GM23338 (cell line): ENCODE measurements at regions not wholly inside any gene's neighbourhood (a gene's known extent, or its start where the extent isn't known, plus 50 kb on each side); places are given as distances from the start of the nearest gene placed in this dataset.

Source experiments
- ATAC-seq: fragments of 200-7000 bp; cut with Tn5 transposase; 3 replicates; pipeline ENCODE4 v1.9.1; 2020
- DNase-seq: peaks from one replicate; pipeline ENCODE4 v3.0.0-alpha.2; 2015; ENCODE audit warnings: low spot score
- H2AFZ ChIP-seq: fragments of 200-600 bp; sonication (generic); 2 replicates; pipeline ENCODE4 v1.8.0; 2016; ENCODE audit warnings: antibody characterized with exemption, mild to moderate bottlenecking, moderate library complexity
- H3F3A ChIP-seq: fragments of 200-600 bp; sonication (generic); replicated peaks from 2 replicates; pipeline ENCODE4 v1.8.0; 2017; ENCODE audit warnings: antibody characterized with exemption, mixed run types, low read depth
- H3K27ac ChIP-seq: fragments of 200-600 bp; sonication (generic); 2 replicates; pipeline ENCODE4 v1.6.1; 2016; ENCODE audit warnings: low read depth
- H3K27me3 ChIP-seq: fragments of 200-600 bp; sonication (generic); 2 replicates; pipeline ENCODE4 v1.8.0; 2016; ENCODE audit warnings: mild to moderate bottlenecking, mixed run types, moderate library complexity; ENCODE audit not compliant: insufficient read depth
- H3K36me3 ChIP-seq: fragments of 200-600 bp; sonication (generic); 2 replicates; pipeline ENCODE4 v1.8.0; 2016; ENCODE audit warnings: mild to moderate bottlenecking; ENCODE audit not compliant: insufficient read depth
- H3K4me1 ChIP-seq: fragments of 200-600 bp; sonication (generic); 2 replicates; pipeline ENCODE4 v1.8.0; 2016; ENCODE audit warnings: mild to moderate bottlenecking, moderate library complexity; ENCODE audit not compliant: insufficient read depth
- H3K4me2 ChIP-seq: fragments of 200-600 bp; sonication (generic); 2 replicates; pipeline ENCODE4 v1.7.1; 2017; ENCODE audit warnings: mixed run types
- H3K4me3 ChIP-seq: fragments of 200-600 bp; sonication (generic); 2 replicates; pipeline ENCODE4 v1.6.1; 2016; ENCODE audit warnings: mixed run types
- H3K79me2 ChIP-seq: fragments of 200-600 bp; sonication (generic); replicated peaks from 2 replicates; pipeline ENCODE4 v1.8.0; 2017; ENCODE audit warnings: mild to moderate bottlenecking; ENCODE audit not compliant: insufficient read depth
- H3K9me2 ChIP-seq: fragments of 200-600 bp; sonication (generic); 2 replicates; pipeline ENCODE4 v1.8.0; 2017; ENCODE audit not compliant: insufficient read depth
- H4K20me1 ChIP-seq: fragments of 200-600 bp; sonication (generic); replicated peaks from 2 replicates; pipeline ENCODE4 v1.8.0; 2017; ENCODE audit warnings: mild to moderate bottlenecking; ENCODE audit not compliant: insufficient read depth
- H3K27ac Mint-ChIP-seq: 2 replicates; pipeline ENCODE4 v1.8.0; 2020; ENCODE audit warnings: inconsistent platforms, mild to moderate bottlenecking, moderate library complexity, mixed read lengths
- H3K27me3 Mint-ChIP-seq: 3 replicates; pipeline ENCODE4 v1.8.0; 2022; ENCODE audit warnings: low read depth, mild to moderate bottlenecking, moderate library complexity, mixed read lengths, inconsistent platforms; ENCODE audit not compliant: insufficient read depth, poor library complexity
- H3K36me3 Mint-ChIP-seq: 3 replicates; pipeline ENCODE4 v1.8.0; 2021; ENCODE audit warnings: low read depth, mild to moderate bottlenecking, inconsistent platforms, moderate library complexity, mixed read lengths
- H3K4me1 Mint-ChIP-seq: 3 replicates; pipeline ENCODE4 v1.8.0; 2020; ENCODE audit warnings: mild to moderate bottlenecking, inconsistent platforms, mixed read lengths
- H3K4me3 Mint-ChIP-seq: 3 replicates; pipeline ENCODE4 v1.8.0; 2021; ENCODE audit warnings: moderate library complexity, mild to moderate bottlenecking, inconsistent platforms, mixed read lengths
- H3K9me3 Mint-ChIP-seq: 3 replicates; pipeline ENCODE4 v1.8.0; 2020; ENCODE audit warnings: moderate library complexity, mild to moderate bottlenecking, inconsistent platforms, mixed read lengths
- CTCF ChIP-seq, 2 experiments: fragments of 200-600 bp in 1 of 2; sonication (generic) in 1 of 2; conservative IDR thresholded peaks; 2 replicates each; pipeline versions ENCODE4 v1.5.1 to v1.6.1; 2016 to 2017; ENCODE audit warnings: antibody characterized with exemption in 2 of 2, low read depth in 2 of 2, mild to moderate bottlenecking in 2 of 2, moderate library complexity in 1 of 2
- ETS1 ChIP-seq: IDR thresholded peaks from 2 replicates; pipeline ENCODE4 v1.6.1; 2016; ENCODE audit warnings: antibody characterized with exemption
- EZH2 ChIP-seq: fragments of 200-600 bp; sonication (generic); IDR thresholded peaks from one replicate; pipeline ENCODE4 v1.8.0; 2017; ENCODE audit warnings: antibody characterized with exemption, mild to moderate bottlenecking, low read depth; ENCODE audit not compliant: unreplicated experiment
- EZH2phosphoT487 ChIP-seq: fragments of 200-600 bp; sonication (generic); IDR thresholded peaks from one replicate; pipeline ENCODE4 v1.8.1; 2018; ENCODE audit warnings: antibody characterized with exemption; ENCODE audit not compliant: unreplicated experiment
- NANOG ChIP-seq: IDR thresholded peaks from 2 replicates; pipeline ENCODE4 v1.6.1; 2016; ENCODE audit warnings: antibody characterized with exemption, borderline replicate concordance
- POLR2AphosphoS5 ChIP-seq: IDR thresholded peaks from 2 replicates; pipeline ENCODE4 v1.6.1; 2016; ENCODE audit warnings: antibody characterized with exemption, low read depth
- STAT1 ChIP-seq: IDR thresholded peaks from one replicate; pipeline ENCODE4 v1.6.1; 2016; ENCODE audit warnings: antibody characterized with exemption; ENCODE audit not compliant: unreplicated experiment
- ZNF114 ChIP-seq: fragments of 250-450 bp; sonication (Bioruptor Pico); IDR thresholded peaks from 2 replicates; pipeline ENCODE4 v1.5.0; 2020; ENCODE audit warnings: mild to moderate bottlenecking, moderate library complexity
- ZNF331 ChIP-seq: fragments of 250-450 bp; sonication (Bioruptor Pico); IDR thresholded peaks from 2 replicates; pipeline ENCODE4 v1.5.0; 2020; ENCODE audit warnings: low read depth, mild to moderate bottlenecking, moderate library complexity

- TF ChIP-seq EZH2phosphoT487 (no peak), ETS1 (no peak), POLR2AphosphoS5 (no peak), ZNF114 (CRISPR knock-in tag) (no peak), STAT1 (no peak), ZNF331 (CRISPR knock-in tag) (no peak), NANOG (no peak)
These were observed 126.4 kb downstream of the KBTBD2 start (continued) for GRCh38 chr7:32765185-32765584.

- Histone ChIP-seq H3K4me2 (peak overlapping the region; percentile 93), H3K27me3 (peaks cover 60% of the 10 kb centered on the region), H2AFZ (peak overlapping the region; percentile 48; the same call in 1 of the 2 replicates), H3K36me3 (no peaks in the 10 kb centered on the region), H4K20me1 (peaks cover 6% of the 10 kb centered on the region), H3F3A (no peaks in the 10 kb centered on the region), H3K9me2 (no peaks in the 10 kb centered on the region), H3K4me1 (peaks cover 14% of the 10 kb centered on the region; the same call in 1 of the 2 replicates), H3K27ac (no peak overlapping the region), H3K4me3 (peak overlapping the region; percentile 71), H3K79me2 (no peaks in the 10 kb centered on the region)
- peaks cover 36% of the 10 kb centered on the region for H3K27me3 Mint-ChIP-seq
- DNase-seq (peak; percentile 54), ATAC-seq (peak; percentile 68)
- no peak overlapping the region for H3K27ac Mint-ChIP-seq
- TF ChIP-seq ETS1 (no peak), EZH2 (peak; percentile 65), EZH2phosphoT487 (peak; percentile 73), CTCF (conservative IDR thresholded peaks at IDR 0.05; ENCODE audit: low read depth in 2 of 2) (no peak), ZNF331 (CRISPR knock-in tag) (no peak), ZNF114 (CRISPR knock-in tag) (no peak)
- peak overlapping the region; percentile 68 for H3K4me3 Mint-ChIP-seq
- peaks cover 20% of the 10 kb centered on the region for H3K4me1 Mint-ChIP-seq
- H3K36me3 Mint-ChIP-seq = peaks cover 3% of the 10 kb centered on the region; the same call in 2 of the 3 replicates
- H3K9me3 Mint-ChIP-seq = peaks cover 3% of the 10 kb centered on the region; the same call in 2 of the 3 replicates
These were observed 128.7 kb downstream of the KBTBD2 start for GRCh38 chr7:32762925-32763293.
